Activated T-cell treated with anti-CD3 and anti-CD28 coated beads, Interleukin-2, amount 50 U/mL, for 24 hours (primary cell): ENCODE measurements at regions not wholly inside any gene's neighbourhood (a gene's known extent, or its start where the extent isn't known, plus 50 kb on each side); places are given as distances from the start of the nearest gene placed in this dataset.

ENCODE experiments used
- DNase-seq: peaks from one replicate; pipeline ENCODE4 v3.0.0-alpha.2; 2020
- H3K27ac Mint-ChIP-seq: 2 replicates; pipeline ENCODE4 v1.8.0; 2020; ENCODE audit warnings: mild to moderate bottlenecking, mixed read lengths
- H3K27me3 Mint-ChIP-seq: 2 replicates; pipeline ENCODE4 v1.8.0; 2020; ENCODE audit warnings: mixed read lengths
- H3K36me3 Mint-ChIP-seq: 2 replicates; pipeline ENCODE4 v1.8.0; 2020; ENCODE audit warnings: low read depth, mixed read lengths
- H3K4me1 Mint-ChIP-seq: 2 replicates; pipeline ENCODE4 v1.8.0; 2020; ENCODE audit warnings: low read depth, mixed read lengths
- H3K4me3 Mint-ChIP-seq: 2 replicates; pipeline ENCODE4 v1.8.0; 2020; ENCODE audit warnings: mild to moderate bottlenecking, moderate library complexity, mixed read lengths
- H3K9me3 Mint-ChIP-seq: 2 replicates; pipeline ENCODE4 v1.8.0; 2020; ENCODE audit warnings: mixed read lengths

DNA sequence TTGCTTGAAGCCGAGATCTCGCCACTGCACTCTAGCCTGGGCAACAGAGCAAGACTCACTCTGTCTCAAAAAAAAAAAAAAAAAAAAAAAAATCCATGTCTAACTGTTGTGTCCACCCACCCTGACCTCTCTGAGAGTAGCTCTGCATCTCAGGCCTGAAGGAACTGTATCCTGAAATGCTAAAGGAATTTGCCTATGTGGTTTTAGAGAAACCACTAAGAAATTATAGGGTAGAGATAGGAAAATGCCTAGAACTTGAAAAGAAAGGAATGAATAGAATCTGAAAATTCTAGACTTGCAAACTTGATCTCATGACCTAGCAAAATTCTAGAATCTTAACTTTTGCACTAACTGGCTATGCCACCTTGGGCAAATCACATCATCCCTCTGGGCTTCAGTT lies 217.5 kb upstream of the ROPN1 start:
- Mint-ChIP-seq H3K4me1 (no peaks in the 10 kb centered on the region), H3K9me3 (no peaks in the 10 kb centered on the region), H3K27ac (no peak overlapping the region), H3K4me3 (no peak overlapping the region), H3K27me3 (peaks cover 24% of the 10 kb centered on the region), H3K36me3 (no peaks in the 10 kb centered on the region)
- no peak for DNase-seq

DNA sequence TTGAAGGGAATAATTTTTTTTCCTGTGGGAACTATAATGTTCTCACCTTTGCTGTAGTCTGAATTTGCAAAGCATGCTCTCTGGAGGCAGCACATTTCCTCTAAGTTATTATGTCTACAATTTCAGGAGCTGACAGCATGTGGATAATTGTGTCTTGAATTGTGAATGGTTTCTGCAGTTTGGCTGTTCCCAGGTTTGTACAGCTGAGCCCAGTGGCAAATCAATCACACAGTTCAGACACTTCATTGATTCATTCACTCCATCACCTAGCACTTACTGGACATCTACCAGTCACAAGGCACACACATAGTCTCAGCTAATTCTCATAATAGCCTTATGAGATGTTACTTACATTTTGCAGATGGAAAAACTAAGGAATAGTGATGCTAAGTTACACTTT lies 219.0 kb upstream of the ROPN1 start:
- no peaks in the 10 kb centered on the region for H3K4me1 Mint-ChIP-seq
- no peaks in the 10 kb centered on the region for H3K36me3 Mint-ChIP-seq
- DNase-seq = no peak
- H3K27me3 Mint-ChIP-seq = peaks cover 21% of the 10 kb centered on the region
- H3K4me3 Mint-ChIP-seq = no peak overlapping the region
- no peak overlapping the region for H3K27ac Mint-ChIP-seq
- no peaks in the 10 kb centered on the region for H3K9me3 Mint-ChIP-seq

DNA sequence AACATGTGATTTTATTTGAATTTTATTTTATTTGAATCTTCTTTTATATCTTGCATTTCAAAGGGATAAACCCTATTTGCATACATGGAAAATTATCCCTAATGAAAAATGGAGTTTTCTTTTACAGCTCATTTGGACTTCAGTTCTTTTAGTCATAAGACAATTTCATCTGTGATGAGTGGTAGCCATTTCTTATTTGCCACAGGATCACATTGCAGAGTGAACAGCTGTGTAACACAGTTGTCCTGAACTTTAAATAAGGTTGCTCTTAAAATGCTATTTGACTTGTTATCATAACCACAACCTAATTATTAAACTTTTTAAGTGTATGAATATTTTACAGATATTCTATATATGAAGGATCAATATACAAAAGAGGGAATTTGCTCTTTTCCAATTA lies 221.7 kb upstream of the ROPN1 start:
- no peak for DNase-seq
- H3K4me3 Mint-ChIP-seq = no peak overlapping the region
- no peaks in the 10 kb centered on the region for H3K4me1 Mint-ChIP-seq
- H3K27ac Mint-ChIP-seq = no peak overlapping the region
- H3K9me3 Mint-ChIP-seq = no peaks in the 10 kb centered on the region
- peaks cover 8% of the 10 kb centered on the region for H3K27me3 Mint-ChIP-seq
- H3K36me3 Mint-ChIP-seq = no peaks in the 10 kb centered on the region

DNA sequence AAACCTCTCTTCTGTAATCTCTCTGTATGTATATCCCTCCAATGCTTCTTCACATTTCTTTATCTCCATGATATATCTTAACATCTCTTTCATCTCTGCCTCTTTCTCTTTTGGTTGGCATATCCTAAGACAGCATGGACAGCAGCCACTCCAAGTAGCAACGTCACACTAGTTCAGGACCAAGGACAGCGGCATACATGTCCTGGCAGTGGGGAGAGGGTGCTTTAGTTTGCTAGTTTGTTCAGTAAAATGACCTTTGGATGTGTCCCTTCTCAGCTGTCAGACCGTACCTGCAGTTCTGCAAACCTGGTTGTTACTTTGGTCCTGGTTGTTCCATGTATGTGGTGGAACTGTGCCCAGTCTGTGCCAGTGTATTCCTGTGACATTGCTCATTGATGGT lies 225.6 kb upstream of the ROPN1 start:
- no peaks in the 10 kb centered on the region for H3K36me3 Mint-ChIP-seq
- H3K27ac Mint-ChIP-seq = no peak overlapping the region
- no peaks in the 10 kb centered on the region for H3K4me1 Mint-ChIP-seq
- no peak overlapping the region for H3K4me3 Mint-ChIP-seq
- H3K9me3 Mint-ChIP-seq = no peaks in the 10 kb centered on the region
- DNase-seq = no peak
- H3K27me3 Mint-ChIP-seq = peaks cover 2% of the 10 kb centered on the region

DNA sequence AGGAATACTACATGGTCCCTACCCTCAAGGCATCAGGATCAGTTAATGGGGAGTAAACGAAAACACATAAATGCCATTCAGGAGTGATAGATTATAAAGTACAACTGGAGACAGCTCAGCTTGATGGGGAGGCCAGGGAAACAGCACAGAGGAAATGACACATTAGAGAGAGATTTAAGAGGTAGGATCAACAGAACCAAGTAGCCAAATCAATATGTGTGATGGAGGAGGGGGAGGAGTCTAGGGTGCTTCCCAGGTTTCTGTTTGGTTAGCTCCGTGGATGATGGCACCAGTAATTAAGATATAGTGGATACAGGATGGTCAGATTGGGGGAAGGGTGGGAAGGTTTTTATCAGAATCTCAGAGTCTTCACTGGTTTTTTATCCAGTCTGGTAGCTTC lies 229.5 kb upstream of the ROPN1 start:
- no peak overlapping the region for H3K4me3 Mint-ChIP-seq
- no peaks in the 10 kb centered on the region for H3K36me3 Mint-ChIP-seq
- no peak for DNase-seq
- peaks cover 3% of the 10 kb centered on the region for H3K27me3 Mint-ChIP-seq
- no peak overlapping the region for H3K27ac Mint-ChIP-seq
- H3K4me1 Mint-ChIP-seq = no peaks in the 10 kb centered on the region
- no peaks in the 10 kb centered on the region for H3K9me3 Mint-ChIP-seq

DNA sequence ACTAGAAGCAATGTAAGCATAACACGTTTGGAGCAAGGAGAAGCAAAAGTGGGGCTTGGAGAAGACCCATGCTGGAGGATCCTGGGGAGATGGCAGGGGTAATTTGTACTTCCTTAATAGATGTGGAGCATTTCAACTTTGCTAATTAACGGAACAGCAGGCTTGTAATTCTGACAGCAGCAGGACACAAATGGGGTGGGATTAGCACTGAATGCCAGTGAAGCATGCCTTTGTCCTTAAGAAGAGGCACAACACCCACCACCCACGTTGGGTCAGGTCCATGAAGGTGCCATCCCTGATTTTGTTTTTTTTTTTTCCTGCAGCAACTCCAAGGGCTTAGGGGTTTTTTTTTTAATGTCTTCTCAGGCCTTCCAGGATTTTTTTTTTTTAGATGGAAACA lies 231.9 kb upstream of the ROPN1 start:
- peaks cover 6% of the 10 kb centered on the region for H3K27me3 Mint-ChIP-seq
- H3K9me3 Mint-ChIP-seq = peaks cover 2% of the 10 kb centered on the region
- H3K4me3 Mint-ChIP-seq = no peak overlapping the region
- no peak overlapping the region for H3K27ac Mint-ChIP-seq
- no peaks in the 10 kb centered on the region for H3K4me1 Mint-ChIP-seq
- H3K36me3 Mint-ChIP-seq = no peaks in the 10 kb centered on the region
- DNase-seq = no peak

DNA sequence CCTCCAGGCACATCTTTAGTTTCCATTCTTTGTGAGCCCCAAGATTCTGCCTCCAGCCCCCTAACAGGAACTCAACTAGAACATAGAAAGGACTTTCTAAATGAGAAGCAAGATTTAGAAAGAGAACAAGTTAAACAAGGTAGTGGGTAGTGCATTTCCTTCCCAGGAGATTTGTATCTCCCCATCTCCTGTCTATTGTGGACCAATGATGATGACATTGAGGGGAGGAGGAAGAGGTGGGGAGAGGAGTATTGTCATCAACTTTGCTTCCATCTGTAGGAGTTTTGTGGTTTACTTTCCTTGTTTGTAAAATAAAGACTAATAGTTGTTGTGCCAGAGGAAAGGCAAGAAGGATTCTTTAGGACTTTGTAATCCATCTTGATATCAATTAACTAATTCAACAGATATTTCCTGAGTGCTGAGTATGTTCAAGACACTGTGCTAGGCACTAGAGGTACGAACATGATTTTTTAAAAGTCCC lies 235.3 kb upstream of the ROPN1 start:
- no peak overlapping the region for H3K27ac Mint-ChIP-seq
- DNase-seq = no peak
- no peaks in the 10 kb centered on the region for H3K36me3 Mint-ChIP-seq
- no peaks in the 10 kb centered on the region for H3K4me1 Mint-ChIP-seq
- H3K27me3 Mint-ChIP-seq = peaks cover 27% of the 10 kb centered on the region
- peaks cover 3% of the 10 kb centered on the region for H3K9me3 Mint-ChIP-seq
- H3K4me3 Mint-ChIP-seq = no peak overlapping the region

DNA sequence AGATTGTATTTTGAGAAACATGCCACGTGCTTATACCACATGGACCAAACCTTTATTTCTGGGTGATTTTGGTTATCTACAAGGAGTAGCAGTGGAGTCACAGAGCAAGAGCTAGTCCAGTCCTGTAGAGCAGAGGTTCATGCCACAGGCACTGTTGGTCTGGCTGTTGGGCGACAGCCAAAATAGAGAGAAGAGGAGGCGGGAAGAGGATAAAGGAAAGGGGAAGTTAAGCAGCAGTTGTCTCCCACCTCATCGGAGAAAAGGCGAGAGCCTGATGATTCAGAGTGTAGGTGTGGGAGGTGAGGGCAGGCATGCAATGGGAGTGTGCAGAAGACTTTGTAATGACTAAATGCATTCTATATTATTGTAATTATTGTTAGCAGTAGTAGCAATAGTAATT lies 237.5 kb upstream of the ROPN1 start:
- Mint-ChIP-seq H3K27me3 (peaks cover 38% of the 10 kb centered on the region), H3K36me3 (no peaks in the 10 kb centered on the region), H3K9me3 (peaks cover 3% of the 10 kb centered on the region), H3K4me3 (no peak overlapping the region), H3K4me1 (no peaks in the 10 kb centered on the region), H3K27ac (no peak overlapping the region)
- no peak for DNase-seq

DNA sequence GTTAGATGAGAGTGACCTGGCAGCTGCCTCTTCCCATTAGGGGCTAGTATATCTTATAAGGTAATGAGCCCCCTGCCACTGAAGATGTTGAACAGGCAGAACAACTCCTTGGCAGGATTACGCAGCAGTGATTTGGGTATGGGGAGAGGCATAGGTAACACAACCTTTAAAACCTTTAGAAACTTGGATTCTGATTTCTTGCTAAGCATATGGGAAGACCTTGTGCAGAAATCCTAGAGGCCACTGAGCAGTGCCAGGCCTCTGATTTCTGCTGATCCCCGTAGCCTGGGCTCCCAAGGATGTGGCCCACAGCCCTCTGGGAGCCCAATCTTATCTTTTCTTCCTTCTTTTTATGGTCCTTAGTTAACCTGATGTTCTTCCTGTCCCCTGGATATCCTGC lies 237.9 kb upstream of the ROPN1 start:
- Mint-ChIP-seq H3K9me3 (peaks cover 3% of the 10 kb centered on the region), H3K4me1 (no peaks in the 10 kb centered on the region), H3K4me3 (no peak overlapping the region), H3K27me3 (peaks cover 42% of the 10 kb centered on the region), H3K27ac (no peak overlapping the region), H3K36me3 (no peaks in the 10 kb centered on the region)
- no peak for DNase-seq

DNA sequence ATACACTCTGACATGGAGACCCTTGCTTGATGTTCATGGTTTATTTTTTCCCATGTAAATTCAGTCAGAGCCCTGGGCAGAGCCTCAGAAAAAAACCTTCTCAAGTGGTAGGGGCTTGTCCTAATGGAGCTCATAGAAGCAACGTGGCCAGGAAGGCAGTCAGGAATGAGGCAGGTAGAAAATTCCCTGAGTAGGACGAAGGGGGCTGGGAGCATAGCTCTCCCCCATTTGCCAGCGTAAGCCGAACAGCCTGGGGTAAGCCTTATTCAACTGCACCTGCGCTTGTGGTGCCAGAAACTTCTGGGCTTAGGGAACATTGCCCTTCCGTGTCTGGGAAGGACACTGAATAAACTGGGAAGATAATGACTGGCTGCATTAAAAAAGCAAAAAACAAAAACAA lies 238.5 kb upstream of the ROPN1 start:
- Mint-ChIP-seq H3K4me1 (no peaks in the 10 kb centered on the region), H3K4me3 (no peak overlapping the region), H3K36me3 (no peaks in the 10 kb centered on the region), H3K27me3 (peaks cover 42% of the 10 kb centered on the region), H3K9me3 (peaks cover 3% of the 10 kb centered on the region), H3K27ac (no peak overlapping the region)
- DNase-seq = no peak

DNA sequence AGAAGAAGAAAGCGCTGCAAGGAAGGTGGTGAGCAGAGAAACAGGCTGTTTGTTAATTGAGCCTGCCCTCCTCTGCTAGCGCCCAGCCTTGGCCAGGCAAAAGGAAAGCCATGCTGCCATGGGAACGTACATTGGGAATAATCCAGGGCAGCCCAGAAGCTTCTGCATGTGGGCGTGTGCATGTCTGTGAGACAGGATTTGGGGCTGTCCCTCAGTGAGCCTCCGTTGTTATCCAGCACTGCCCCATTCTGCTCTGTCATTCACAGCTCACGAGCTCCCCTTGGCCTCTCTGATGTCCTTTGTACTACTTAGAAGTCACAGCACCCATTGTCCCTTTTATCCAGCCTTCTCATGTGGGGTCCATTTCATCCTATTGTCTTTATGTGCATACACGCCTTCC lies 239.1 kb upstream of the ROPN1 start:
- no peaks in the 10 kb centered on the region for H3K36me3 Mint-ChIP-seq
- no peaks in the 10 kb centered on the region for H3K4me1 Mint-ChIP-seq
- no peak for DNase-seq
- H3K27ac Mint-ChIP-seq = no peak overlapping the region
- peaks cover 42% of the 10 kb centered on the region for H3K27me3 Mint-ChIP-seq
- H3K4me3 Mint-ChIP-seq = no peak overlapping the region
- peaks cover 3% of the 10 kb centered on the region for H3K9me3 Mint-ChIP-seq

DNA sequence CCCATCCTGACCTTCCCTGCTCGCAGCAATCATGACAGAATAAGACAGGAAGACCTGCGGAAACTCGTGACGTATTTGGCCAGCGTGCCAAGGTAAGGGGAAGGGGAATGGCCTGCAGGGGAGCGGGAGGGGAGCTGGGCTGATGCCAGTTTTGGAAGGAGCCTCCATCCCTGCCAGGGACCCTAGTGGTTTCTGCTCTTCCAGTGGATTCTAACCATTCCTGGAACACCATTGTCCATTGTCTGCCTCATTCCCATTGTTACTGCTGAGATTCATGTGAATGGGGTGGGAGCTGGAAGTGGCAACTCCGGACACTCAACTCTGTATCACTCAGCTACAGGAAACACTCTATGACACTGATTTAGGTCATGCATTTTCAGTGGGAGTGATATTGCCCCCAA lies 242.9 kb upstream of the ROPN1 start:
- no peaks in the 10 kb centered on the region for H3K9me3 Mint-ChIP-seq
- no peak overlapping the region for H3K27ac Mint-ChIP-seq
- H3K36me3 Mint-ChIP-seq = no peaks in the 10 kb centered on the region
- no peak overlapping the region for H3K4me3 Mint-ChIP-seq
- no peak for DNase-seq
- peaks cover 39% of the 10 kb centered on the region for H3K27me3 Mint-ChIP-seq
- no peaks in the 10 kb centered on the region for H3K4me1 Mint-ChIP-seq

DNA sequence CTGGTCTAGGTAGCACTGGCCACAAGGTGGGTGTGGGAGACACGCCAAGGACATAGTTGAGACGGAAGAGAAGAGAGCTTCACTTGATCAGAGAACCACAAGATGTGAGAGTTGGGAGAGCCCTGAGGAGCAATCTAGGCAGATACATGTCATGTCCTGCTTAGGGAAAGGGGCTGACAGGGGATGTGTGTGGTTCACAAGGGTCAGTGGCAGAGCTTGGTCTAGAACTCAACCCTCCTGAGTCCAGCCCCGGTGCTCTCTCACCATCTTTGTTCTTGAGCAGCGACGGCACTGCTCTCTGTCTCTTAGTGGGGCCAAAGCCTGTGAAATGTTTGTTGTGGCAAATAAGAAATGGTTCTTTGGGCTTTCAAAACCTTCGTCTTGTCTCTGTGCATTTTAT lies 243.5 kb upstream of the ROPN1 start:
- H3K4me3 Mint-ChIP-seq = no peak overlapping the region
- peaks cover 33% of the 10 kb centered on the region for H3K27me3 Mint-ChIP-seq
- H3K36me3 Mint-ChIP-seq = no peaks in the 10 kb centered on the region
- DNase-seq = no peak
- no peak overlapping the region for H3K27ac Mint-ChIP-seq
- no peaks in the 10 kb centered on the region for H3K4me1 Mint-ChIP-seq
- H3K9me3 Mint-ChIP-seq = no peaks in the 10 kb centered on the region

DNA sequence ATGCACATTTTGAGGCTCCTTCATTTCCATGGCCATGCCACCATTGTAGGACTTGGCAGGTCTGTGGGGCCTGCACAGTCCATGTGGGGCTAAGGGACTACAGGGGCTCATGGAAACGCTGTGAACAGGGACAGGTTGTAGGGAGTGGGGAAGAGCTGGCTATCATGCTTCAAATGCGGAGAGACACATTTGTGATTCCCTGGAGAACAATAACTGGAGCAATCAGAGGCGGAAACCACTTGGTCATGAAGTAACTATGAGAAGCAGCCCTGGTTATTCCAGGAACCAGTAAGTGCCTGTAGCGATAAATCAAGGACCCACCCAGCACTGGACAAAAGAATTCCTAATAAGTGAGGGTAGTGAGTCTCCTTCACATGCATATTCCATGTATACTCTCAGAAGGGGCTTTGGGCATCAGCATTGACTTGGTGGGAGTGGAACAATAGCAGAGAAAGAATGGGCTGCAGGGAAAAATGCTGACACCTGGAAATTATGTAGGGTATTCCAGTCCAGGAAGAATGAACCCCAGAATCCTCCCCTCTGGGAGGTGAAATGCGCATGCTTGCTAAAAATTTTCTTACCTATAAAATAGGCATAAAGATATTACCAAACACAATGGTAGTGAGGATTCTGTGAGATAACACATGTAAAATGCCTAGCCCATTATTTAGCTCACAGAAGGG lies 251.4 kb upstream of the ROPN1 start:
- Mint-ChIP-seq H3K4me1 (no peaks in the 10 kb centered on the region), H3K27ac (no peak overlapping the region), H3K36me3 (no peaks in the 10 kb centered on the region), H3K4me3 (no peak overlapping the region), H3K27me3 (peaks cover 10% of the 10 kb centered on the region), H3K9me3 (no peaks in the 10 kb centered on the region)
- no peak for DNase-seq

DNA sequence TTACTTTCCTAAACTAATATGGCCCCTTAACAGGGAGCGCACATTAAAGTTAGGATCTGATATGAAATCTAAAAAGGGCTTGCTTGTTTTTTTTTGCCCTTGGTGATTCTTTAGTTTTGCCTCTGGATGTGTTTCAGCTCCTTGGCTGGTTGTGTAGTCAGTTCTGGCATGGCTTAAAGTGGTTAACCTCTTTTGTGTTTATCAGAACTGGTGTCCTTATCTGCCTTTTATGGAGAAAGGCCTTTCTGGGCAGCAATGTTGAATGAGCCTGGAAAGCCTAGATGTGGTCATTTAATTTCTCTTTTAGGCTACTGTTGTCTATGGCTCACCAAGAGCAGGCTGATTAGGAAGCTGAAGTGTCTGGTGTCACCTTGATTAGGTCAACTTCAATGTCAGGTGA lies 254.5 kb upstream of the ROPN1 start:
- H3K36me3 Mint-ChIP-seq = no peaks in the 10 kb centered on the region
- H3K27me3 Mint-ChIP-seq = peaks cover 31% of the 10 kb centered on the region
- H3K4me1 Mint-ChIP-seq = no peaks in the 10 kb centered on the region
- DNase-seq = no peak
- no peaks in the 10 kb centered on the region for H3K9me3 Mint-ChIP-seq
- H3K4me3 Mint-ChIP-seq = no peak overlapping the region
- H3K27ac Mint-ChIP-seq = no peak overlapping the region

DNA sequence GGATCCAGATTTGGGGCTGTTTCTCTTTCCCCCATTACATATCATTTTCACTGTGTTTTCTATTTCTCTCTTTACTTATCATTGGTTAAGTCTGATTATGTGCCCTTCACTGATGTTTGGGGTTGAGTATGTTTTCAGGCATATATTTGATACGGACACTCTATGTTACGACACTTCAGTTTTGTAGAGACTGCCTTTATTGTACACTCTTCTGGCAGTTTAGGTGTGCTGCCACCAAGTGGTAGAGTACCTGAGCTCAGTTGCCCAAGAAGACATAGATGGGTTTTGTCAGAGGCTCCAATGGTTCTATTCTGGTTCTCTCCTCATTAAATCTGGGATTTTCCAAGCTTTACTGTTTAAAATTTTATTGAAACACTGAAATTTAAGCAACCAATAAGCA lies 255.0 kb upstream of the ROPN1 start:
- Mint-ChIP-seq H3K4me3 (no peak overlapping the region), H3K4me1 (no peaks in the 10 kb centered on the region), H3K27me3 (peaks cover 31% of the 10 kb centered on the region), H3K27ac (no peak overlapping the region), H3K36me3 (no peaks in the 10 kb centered on the region), H3K9me3 (no peaks in the 10 kb centered on the region)
- DNase-seq = no peak
